H1 (cell line): ENCODE measurements at regions not wholly inside any gene's neighbourhood (a gene's known extent, or its start where the extent isn't known, plus 50 kb on each side); places are given as distances from the start of the nearest gene placed in this dataset.

Experiments used
- ASH2L ChIP-seq: fragments of 200-600, 300-600 bp; sonication (generic); IDR thresholded peaks from one replicate; pipeline ENCODE4 v1.7.1; 2017; ENCODE audit warnings: low read length
- FOSL1 ChIP-seq: IDR thresholded peaks from 2 replicates; pipeline ENCODE4 v1.6.1; 2011; ENCODE audit warnings: mild to moderate bottlenecking, low read depth, low read length, moderate library complexity; ENCODE audit not compliant: insufficient read depth
- SP2 ChIP-seq: IDR thresholded peaks from 2 replicates; pipeline ENCODE4 v1.6.1; 2012; ENCODE audit warnings: mild to moderate bottlenecking, low read length, inconsistent platforms
- ZNF274 ChIP-seq: IDR thresholded peaks from 2 replicates; pipeline ENCODE4 v1.7.0; 2012; ENCODE audit warnings: low read length, borderline replicate concordance; ENCODE audit errors: extremely low read depth
- TF ChIP-seq, protein P1 (sequence below): fragments of 300-600 bp; sonication (generic); IDR thresholded peaks from 2 replicates; pipeline ENCODE4 v1.7.1; 2012; ENCODE audit warnings: low read length, moderate library complexity, mild to moderate bottlenecking, inconsistent platforms; ENCODE audit not compliant: insufficient replicate concordance

DNA sequence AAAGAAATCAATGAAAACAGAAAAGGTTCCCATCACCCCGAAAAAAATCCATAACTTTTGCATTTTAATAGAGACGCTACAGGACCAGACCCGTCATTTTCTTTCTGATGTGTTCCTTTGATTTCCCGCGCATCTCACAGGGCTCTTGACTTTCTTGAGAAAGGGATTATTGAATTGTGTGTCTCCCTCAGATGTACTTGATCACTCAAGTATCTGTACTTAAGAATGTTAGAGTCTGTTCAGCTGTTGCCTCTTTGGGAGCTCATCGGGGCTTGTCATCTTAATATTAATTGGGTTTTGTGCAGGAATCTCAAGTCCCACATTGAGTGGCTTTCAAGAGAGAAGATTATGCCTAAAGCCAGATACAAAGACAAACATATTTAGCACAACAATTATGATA lies 606.4 kb upstream of the SALL1 start (continued):
- TF ChIP-seq, protein P1, sequence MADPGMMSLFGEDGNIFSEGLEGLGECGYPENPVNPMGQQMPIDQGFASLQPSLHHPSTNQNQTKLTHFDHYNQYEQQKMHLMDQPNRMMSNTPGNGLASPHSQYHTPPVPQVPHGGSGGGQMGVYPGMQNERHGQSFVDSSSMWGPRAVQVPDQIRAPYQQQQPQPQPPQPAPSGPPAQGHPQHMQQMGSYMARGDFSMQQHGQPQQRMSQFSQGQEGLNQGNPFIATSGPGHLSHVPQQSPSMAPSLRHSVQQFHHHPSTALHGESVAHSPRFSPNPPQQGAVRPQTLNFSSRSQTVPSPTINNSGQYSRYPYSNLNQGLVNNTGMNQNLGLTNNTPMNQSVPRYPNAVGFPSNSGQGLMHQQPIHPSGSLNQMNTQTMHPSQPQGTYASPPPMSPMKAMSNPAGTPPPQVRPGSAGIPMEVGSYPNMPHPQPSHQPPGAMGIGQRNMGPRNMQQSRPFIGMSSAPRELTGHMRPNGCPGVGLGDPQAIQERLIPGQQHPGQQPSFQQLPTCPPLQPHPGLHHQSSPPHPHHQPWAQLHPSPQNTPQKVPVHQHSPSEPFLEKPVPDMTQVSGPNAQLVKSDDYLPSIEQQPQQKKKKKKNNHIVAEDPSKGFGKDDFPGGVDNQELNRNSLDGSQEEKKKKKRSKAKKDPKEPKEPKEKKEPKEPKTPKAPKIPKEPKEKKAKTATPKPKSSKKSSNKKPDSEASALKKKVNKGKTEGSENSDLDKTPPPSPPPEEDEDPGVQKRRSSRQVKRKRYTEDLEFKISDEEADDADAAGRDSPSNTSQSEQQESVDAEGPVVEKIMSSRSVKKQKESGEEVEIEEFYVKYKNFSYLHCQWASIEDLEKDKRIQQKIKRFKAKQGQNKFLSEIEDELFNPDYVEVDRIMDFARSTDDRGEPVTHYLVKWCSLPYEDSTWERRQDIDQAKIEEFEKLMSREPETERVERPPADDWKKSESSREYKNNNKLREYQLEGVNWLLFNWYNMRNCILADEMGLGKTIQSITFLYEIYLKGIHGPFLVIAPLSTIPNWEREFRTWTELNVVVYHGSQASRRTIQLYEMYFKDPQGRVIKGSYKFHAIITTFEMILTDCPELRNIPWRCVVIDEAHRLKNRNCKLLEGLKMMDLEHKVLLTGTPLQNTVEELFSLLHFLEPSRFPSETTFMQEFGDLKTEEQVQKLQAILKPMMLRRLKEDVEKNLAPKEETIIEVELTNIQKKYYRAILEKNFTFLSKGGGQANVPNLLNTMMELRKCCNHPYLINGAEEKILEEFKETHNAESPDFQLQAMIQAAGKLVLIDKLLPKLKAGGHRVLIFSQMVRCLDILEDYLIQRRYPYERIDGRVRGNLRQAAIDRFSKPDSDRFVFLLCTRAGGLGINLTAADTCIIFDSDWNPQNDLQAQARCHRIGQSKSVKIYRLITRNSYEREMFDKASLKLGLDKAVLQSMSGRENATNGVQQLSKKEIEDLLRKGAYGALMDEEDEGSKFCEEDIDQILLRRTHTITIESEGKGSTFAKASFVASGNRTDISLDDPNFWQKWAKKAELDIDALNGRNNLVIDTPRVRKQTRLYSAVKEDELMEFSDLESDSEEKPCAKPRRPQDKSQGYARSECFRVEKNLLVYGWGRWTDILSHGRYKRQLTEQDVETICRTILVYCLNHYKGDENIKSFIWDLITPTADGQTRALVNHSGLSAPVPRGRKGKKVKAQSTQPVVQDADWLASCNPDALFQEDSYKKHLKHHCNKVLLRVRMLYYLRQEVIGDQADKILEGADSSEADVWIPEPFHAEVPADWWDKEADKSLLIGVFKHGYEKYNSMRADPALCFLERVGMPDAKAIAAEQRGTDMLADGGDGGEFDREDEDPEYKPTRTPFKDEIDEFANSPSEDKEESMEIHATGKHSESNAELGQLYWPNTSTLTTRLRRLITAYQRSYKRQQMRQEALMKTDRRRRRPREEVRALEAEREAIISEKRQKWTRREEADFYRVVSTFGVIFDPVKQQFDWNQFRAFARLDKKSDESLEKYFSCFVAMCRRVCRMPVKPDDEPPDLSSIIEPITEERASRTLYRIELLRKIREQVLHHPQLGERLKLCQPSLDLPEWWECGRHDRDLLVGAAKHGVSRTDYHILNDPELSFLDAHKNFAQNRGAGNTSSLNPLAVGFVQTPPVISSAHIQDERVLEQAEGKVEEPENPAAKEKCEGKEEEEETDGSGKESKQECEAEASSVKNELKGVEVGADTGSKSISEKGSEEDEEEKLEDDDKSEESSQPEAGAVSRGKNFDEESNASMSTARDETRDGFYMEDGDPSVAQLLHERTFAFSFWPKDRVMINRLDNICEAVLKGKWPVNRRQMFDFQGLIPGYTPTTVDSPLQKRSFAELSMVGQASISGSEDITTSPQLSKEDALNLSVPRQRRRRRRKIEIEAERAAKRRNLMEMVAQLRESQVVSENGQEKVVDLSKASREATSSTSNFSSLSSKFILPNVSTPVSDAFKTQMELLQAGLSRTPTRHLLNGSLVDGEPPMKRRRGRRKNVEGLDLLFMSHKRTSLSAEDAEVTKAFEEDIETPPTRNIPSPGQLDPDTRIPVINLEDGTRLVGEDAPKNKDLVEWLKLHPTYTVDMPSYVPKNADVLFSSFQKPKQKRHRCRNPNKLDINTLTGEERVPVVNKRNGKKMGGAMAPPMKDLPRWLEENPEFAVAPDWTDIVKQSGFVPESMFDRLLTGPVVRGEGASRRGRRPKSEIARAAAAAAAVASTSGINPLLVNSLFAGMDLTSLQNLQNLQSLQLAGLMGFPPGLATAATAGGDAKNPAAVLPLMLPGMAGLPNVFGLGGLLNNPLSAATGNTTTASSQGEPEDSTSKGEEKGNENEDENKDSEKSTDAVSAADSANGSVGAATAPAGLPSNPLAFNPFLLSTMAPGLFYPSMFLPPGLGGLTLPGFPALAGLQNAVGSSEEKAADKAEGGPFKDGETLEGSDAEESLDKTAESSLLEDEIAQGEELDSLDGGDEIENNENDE: no peak
- no peak for TF ChIP-seq ZNF274
- TF ChIP-seq FOSL1: no peak
- no peak for TF ChIP-seq SP2
- no peak for TF ChIP-seq ASH2L
